Muscle of leg (tissue), 3 donors: ENCODE measurements at regions not wholly inside any gene's neighbourhood (a gene's known extent, or its start where the extent isn't known, plus 50 kb on each side); places are given as distances from the start of the nearest gene placed in this dataset.
A peak's percentile ranks its signal among the peaks of the same experiment; 100 is the strongest.

Source experiments
- DNase-seq: peaks from one replicate; pipeline ENCODE4 v3.0.0; 2013
- H3K27ac ChIP-seq: one replicate; pipeline ENCODE4 v1.5.1; 2013; ENCODE audit warnings: mild to moderate bottlenecking, low read length, control low read depth
- H3K27me3 ChIP-seq: one replicate; pipeline ENCODE4 v1.6.1; 2013; ENCODE audit warnings: low read length; ENCODE audit not compliant: control insufficient read depth, insufficient read depth
- H3K36me3 ChIP-seq: one replicate; pipeline ENCODE4 v1.6.1; 2013; ENCODE audit warnings: low read length; ENCODE audit not compliant: control insufficient read depth, insufficient read depth
- H3K4me1 ChIP-seq: one replicate; pipeline ENCODE4 v1.6.1; 2013; ENCODE audit warnings: low read length; ENCODE audit not compliant: control insufficient read depth, insufficient read depth
- H3K4me3 ChIP-seq: one replicate; pipeline ENCODE4 v1.5.1; 2013; ENCODE audit warnings: low read length, control low read depth
- H3K9me3 ChIP-seq: replicated peaks from 2 replicates; pipeline ENCODE4 v1.6.1; 2013; ENCODE audit warnings: low read depth, low read length; ENCODE audit not compliant: control insufficient read depth
- WGBS: methylation state at CpG from one replicate; pipeline ENCODE4 v1.1.5; 2013; ENCODE audit warnings: missing lambda C conversion rate; ENCODE audit not compliant: insufficient coverage; 5-methylcytosine and 5-hydroxymethylcytosine counted together

GRCh38 chr11:106152013-106152412, 74.6 kb downstream of the AASDHPPT start:
- H3K36me3 ChIP-seq = no peaks in the 10 kb centered on the region
- H3K4me1 ChIP-seq = no peaks in the 10 kb centered on the region
- no peaks in the 10 kb centered on the region for H3K27me3 ChIP-seq
- H3K4me3 ChIP-seq = no peak overlapping the region
- H3K9me3 ChIP-seq = peaks cover under 1% of the 10 kb centered on the region
- WGBS = no CpG with 5 or more reads among the region's 2 CpGs
- DNase-seq = no peak
- H3K27ac ChIP-seq = no peak overlapping the region

DNA sequence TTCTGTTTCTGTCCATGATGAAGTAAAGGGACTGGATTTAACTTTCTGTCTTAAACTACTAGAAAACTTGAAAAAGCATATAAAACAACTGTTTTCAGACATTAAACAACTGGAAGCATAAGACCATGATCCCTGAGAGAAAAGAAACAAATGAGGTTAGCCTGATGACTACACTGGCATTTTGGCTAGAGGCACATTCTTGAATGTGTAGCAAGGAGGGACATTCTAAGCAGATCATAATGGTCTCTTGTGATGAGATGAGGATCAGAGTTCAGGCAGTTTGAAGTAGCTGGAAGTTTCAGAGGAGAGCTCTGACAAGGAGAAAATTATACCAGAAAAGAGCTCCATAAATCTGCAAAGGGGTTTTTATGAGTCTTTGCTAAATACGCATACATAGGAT, 75.4 kb downstream of the AASDHPPT start:
- Histone ChIP-seq H3K36me3 (no peaks in the 10 kb centered on the region), H3K4me1 (no peaks in the 10 kb centered on the region), H3K27me3 (no peaks in the 10 kb centered on the region), H3K9me3 (no peaks in the 10 kb centered on the region), H3K27ac (no peak overlapping the region), H3K4me3 (no peak overlapping the region)
- DNase-seq = no peak
- no CpG with 5 or more reads among the region's 1 CpG for WGBS

- Histone ChIP-seq H3K27me3 (no peaks in the 10 kb centered on the region), H3K4me1 (no peaks in the 10 kb centered on the region), H3K36me3 (no peaks in the 10 kb centered on the region), H3K9me3 (no peaks in the 10 kb centered on the region), H3K4me3 (no peak overlapping the region), H3K27ac (no peak overlapping the region)
- peak; percentile 66 for DNase-seq
- no CpG with 5 or more reads among the region's 4 CpGs for WGBS
Measured at GRCh38 chr11:106156290-106156937, 79.0 kb downstream of the AASDHPPT start.

DNA sequence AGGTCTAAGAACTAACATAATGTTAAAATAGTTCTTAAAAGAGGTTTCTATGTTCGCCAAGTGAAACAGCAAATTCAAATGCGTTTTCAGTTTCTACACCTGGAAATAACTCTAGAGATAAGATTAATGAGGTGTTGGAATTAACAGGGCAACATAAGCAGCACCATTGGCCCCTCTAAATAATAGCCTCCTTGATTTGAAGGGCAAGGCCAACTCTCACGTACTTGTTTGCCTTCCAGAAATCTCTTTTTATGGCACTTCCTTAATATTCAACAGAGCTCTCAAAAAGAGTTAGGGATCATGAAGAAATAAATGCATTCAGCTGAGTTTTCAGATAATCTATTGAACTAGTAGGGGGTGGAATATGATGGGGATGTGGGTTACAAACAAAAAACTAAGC, 80.9 kb downstream of the AASDHPPT start:
- no peak for DNase-seq
- no peaks in the 10 kb centered on the region for H3K9me3 ChIP-seq
- no CpG with 5 or more reads among the region's 3 CpGs for WGBS
- no peaks in the 10 kb centered on the region for H3K27me3 ChIP-seq
- H3K4me3 ChIP-seq = no peak overlapping the region
- no peaks in the 10 kb centered on the region for H3K36me3 ChIP-seq
- no peaks in the 10 kb centered on the region for H3K4me1 ChIP-seq
- no peak overlapping the region for H3K27ac ChIP-seq

- H3K27ac ChIP-seq = no peak overlapping the region
- H3K4me1 ChIP-seq = no peaks in the 10 kb centered on the region
- no peaks in the 10 kb centered on the region for H3K9me3 ChIP-seq
- no peaks in the 10 kb centered on the region for H3K27me3 ChIP-seq
- H3K36me3 ChIP-seq = no peaks in the 10 kb centered on the region
- DNase-seq = peak; percentile 58
- H3K4me3 ChIP-seq = no peak overlapping the region
Measured at GRCh38 chr11:106159836-106160235, 82.4 kb downstream of the AASDHPPT start.

DNA sequence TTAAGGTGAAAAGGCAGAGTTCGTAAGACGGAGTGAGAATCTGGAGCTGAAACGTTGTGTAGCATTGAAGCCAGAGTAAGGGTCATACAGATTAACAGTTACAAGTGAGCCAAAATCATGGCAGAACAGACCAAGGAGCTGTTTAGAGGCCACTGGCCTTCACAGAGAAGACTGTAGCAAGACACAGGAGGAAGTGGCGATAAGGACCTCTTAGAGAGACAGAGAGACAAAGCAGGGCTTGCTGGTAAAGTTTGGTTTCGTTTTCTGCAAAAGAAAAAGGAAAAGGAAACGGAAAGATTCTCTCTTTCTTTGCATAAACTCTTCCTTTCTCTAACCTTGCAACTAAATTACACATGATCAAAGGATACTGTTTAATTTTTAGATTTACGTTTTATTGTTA, 83.0 kb downstream of the AASDHPPT start:
- DNase-seq = no peak
- WGBS = 75% methylated on average over 3 of the region's 7 CpGs
- H3K9me3 ChIP-seq = no peaks in the 10 kb centered on the region
- no peaks in the 10 kb centered on the region for H3K27me3 ChIP-seq
- H3K36me3 ChIP-seq = no peaks in the 10 kb centered on the region
- H3K27ac ChIP-seq = no peak overlapping the region
- H3K4me3 ChIP-seq = no peak overlapping the region
- no peaks in the 10 kb centered on the region for H3K4me1 ChIP-seq

DNA sequence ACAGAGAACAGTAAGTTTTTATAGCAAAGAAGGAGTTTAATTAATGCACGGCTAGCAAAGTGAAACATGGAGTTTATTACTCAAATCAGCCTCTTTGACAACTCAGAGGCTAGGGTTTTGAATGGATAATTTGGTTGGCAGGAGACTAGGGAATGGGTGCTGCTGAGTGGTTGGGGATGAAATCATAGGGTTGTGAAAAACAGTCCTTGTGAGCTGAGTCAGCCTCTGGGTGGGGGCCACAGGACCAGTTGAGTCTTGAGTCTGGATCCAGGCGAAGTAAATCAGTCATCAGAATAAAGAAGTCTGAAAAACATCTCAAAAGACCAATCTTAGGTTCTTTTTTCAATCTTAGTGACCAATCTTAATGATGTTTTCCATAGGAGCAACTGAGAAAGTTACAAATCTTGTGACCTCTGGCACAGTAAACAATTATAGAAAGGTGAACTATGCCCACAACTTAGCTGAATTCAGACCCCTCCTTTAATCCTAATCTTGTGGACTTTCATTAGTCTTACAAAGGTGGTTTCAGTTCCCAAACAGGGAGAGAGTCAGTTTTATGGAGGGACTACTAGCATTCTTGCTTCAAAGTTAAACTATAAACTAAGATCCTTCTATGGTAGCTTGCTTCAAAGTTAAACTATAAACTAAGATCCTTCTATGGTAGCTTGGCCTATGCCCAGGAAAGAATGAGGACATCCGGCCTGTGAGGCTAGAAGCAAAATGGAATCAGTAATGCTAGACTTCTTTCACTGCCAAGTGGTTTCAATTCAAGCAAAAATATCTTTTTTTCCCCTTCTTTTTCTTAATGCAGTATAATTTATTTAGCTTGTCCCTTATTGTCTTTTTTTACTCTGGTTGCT, 84.5 kb downstream of the AASDHPPT start:
- peaks cover 2% of the 10 kb centered on the region for H3K9me3 ChIP-seq
- H3K27ac ChIP-seq = no peak overlapping the region
- H3K4me1 ChIP-seq = no peaks in the 10 kb centered on the region
- no peaks in the 10 kb centered on the region for H3K36me3 ChIP-seq
- peak; percentile 57 for DNase-seq
- H3K27me3 ChIP-seq = no peaks in the 10 kb centered on the region
- WGBS = 100% methylated on average over 1 of the region's 3 CpGs
- H3K4me3 ChIP-seq = no peak overlapping the region

DNA sequence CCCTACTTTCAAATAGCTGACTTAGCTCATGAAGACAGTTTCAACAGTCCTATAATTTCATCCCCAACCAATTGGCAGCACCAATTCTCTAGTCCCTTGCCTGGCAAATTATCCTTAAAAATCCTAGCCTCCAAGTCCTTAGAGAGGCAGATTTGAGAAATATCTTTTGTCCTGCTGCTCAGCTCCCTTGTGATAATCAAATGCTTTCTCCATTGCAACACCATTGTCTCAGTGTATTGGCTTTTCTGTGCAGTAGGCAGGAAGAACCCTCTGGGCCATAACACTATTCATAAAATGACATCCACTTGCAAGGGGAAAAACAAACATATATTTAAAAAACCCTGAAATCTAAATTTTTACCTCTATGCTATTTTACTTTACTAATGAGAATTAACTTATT, 89.6 kb downstream of the AASDHPPT start:
- H3K4me3 ChIP-seq = no peak overlapping the region

DNA sequence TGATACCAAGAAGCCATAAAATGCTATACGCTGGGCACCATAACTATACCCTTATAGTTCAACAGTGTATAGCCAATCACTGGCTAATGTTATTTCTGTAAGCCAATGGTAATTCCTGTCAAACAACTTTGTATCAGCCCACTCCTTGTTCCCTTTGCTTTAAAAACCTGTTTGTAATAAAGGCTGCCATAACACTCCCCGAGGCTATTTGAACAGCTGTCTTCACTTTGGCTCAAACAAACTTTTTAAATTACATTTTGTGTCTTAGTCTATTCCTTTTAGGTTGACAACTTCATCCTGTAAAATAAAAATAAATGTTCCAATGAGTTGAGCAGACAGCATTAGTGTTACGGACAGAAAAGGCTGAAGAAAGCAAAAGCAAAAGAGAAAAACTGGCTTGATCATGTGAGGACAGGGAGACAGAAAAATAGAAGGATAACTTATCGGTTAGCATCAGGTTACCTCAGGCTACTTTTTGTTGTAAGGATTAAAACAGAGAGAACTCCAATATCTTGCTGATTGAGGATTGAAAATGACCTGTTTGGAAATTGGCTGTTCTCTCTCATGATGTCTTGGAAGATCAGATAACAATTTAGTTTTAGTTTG, 95.0 kb downstream of the AASDHPPT start:
- Histone ChIP-seq H3K36me3 (no peaks in the 10 kb centered on the region), H3K27ac (no peak overlapping the region), H3K27me3 (no peaks in the 10 kb centered on the region), H3K4me1 (no peaks in the 10 kb centered on the region), H3K9me3 (peaks cover 3% of the 10 kb centered on the region), H3K4me3 (no peak overlapping the region)
- DNase-seq = peak; percentile 44
- WGBS = 21% methylated on average over 2 of the region's 4 CpGs

More for the DNA sequence above, 89.6 kb downstream of the AASDHPPT start:
- DNase-seq = no peak
- no peaks in the 10 kb centered on the region for H3K4me1 ChIP-seq
- H3K27me3 ChIP-seq = no peaks in the 10 kb centered on the region
- H3K9me3 ChIP-seq = peaks cover 8% of the 10 kb centered on the region
- H3K27ac ChIP-seq = no peak overlapping the region
- H3K36me3 ChIP-seq = no peaks in the 10 kb centered on the region

- no peaks in the 10 kb centered on the region for H3K27me3 ChIP-seq
- no peaks in the 10 kb centered on the region for H3K9me3 ChIP-seq
- DNase-seq = no peak
- H3K4me3 ChIP-seq = no peak overlapping the region
- 57% methylated on average over 1 of the region's 2 CpGs for WGBS
- no peaks in the 10 kb centered on the region for H3K4me1 ChIP-seq
- H3K36me3 ChIP-seq = no peaks in the 10 kb centered on the region
- no peak overlapping the region for H3K27ac ChIP-seq
Measured at GRCh38 chr11:106173291-106173690, 95.8 kb downstream of the AASDHPPT start.
